RKO (cell line): ENCODE measurements at regions not wholly inside any gene's neighbourhood (a gene's known extent, or its start where the extent isn't known, plus 50 kb on each side); places are given as distances from the start of the nearest gene placed in this dataset.

Experiments used
- DNase-seq: peaks from one replicate; pipeline ENCODE4 v3.0.0-alpha.2; 2016; ENCODE audit warnings: low spot score

GRCh38 chr1:83028467-83028866, 970.5 kb downstream of the TTLL7 start:
- DNase-seq, result no peak

- DNase-seq, result no peak
These were observed 971.4 kb downstream of the TTLL7 start for GRCh38 chr1:83027511-83027910.

GRCh38 chr1:83026745-83027144, 972.2 kb downstream of the TTLL7 start:
- DNase-seq, result no peak

- DNase-seq, result no peak
These were observed 974.6 kb downstream of the TTLL7 start for GRCh38 chr1:83024251-83024767.

GRCh38 chr1:83023212-83023611, 975.7 kb downstream of the TTLL7 start:
- DNase-seq, result no peak

- DNase-seq, result no peak
These were observed 976.7 kb downstream of the TTLL7 start for GRCh38 chr1:83022206-83022605.

- no peak for DNase-seq
These were observed 981.2 kb downstream of the TTLL7 start for GRCh38 chr1:83017701-83018100.

- no peak for DNase-seq
These were observed 981.7 kb downstream of the TTLL7 start for GRCh38 chr1:83017276-83017675.

GRCh38 chr1:83016354-83016849, 982.5 kb downstream of the TTLL7 start:
- DNase-seq, result no peak

GRCh38 chr1:83015163-83015562, 983.8 kb downstream of the TTLL7 start:
- no peak for DNase-seq

GRCh38 chr1:83012950-83013349, 986.0 kb downstream of the TTLL7 start:
- DNase-seq, result no peak

- no peak for DNase-seq
These were observed 987.7 kb downstream of the TTLL7 start for GRCh38 chr1:83011265-83011664.

GRCh38 chr1:83006271-83006670, 992.7 kb downstream of the TTLL7 start:
- no peak for DNase-seq

GRCh38 chr1:83000286-83000685, 998.6 kb downstream of the TTLL7 start:
- DNase-seq, result no peak

- no peak for DNase-seq
These were observed 1003.0 kb downstream of the TTLL7 start for GRCh38 chr1:82995951-82996350.

- DNase-seq, result no peak
These were observed 1004.2 kb downstream of the TTLL7 start for GRCh38 chr1:82994616-82995263.

- DNase-seq, result no peak
These were observed 1007.4 kb downstream of the TTLL7 start for GRCh38 chr1:82991569-82991968.

- DNase-seq, result no peak
These were observed 1019.2 kb downstream of the TTLL7 start for GRCh38 chr1:82979593-82980236.

- DNase-seq, result no peak
These were observed 1020.2 kb downstream of the TTLL7 start for GRCh38 chr1:82978461-82979324.

- DNase-seq, result no peak
These were observed 1025.9 kb downstream of the TTLL7 start for GRCh38 chr1:82972841-82973553.

GRCh38 chr1:82969340-82969739, 1029.6 kb downstream of the TTLL7 start:
- DNase-seq, result no peak

- DNase-seq, result no peak
These were observed 1036.3 kb downstream of the TTLL7 start for GRCh38 chr1:82962658-82963057.
